ENCODE measurements at regions not wholly inside any gene's neighbourhood (a gene's known extent, or its start where the extent isn't known, plus 50 kb on each side); places are given as distances from the start of the nearest gene placed in this dataset.

DNA sequence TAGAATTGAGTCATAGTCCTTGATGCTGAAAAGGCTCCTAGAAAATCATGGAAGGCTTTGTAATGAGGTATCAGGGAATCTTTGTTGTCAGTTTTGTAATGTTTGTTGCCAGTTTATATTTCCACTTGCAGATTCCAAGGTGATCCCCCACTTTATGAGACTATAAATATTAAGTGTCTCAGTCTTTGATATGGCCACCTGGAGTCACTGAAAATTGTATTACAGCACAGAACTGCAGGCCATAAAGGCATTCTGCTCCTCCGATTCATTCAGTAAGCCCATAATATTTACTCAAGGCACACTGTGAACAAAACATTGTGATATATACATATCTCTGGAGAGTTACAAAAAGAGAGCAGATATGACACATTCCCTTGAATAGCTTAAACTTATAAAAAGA is 457.8 kb upstream of the ZNF385D start:
- no peak overlapping the region for H3K4me3 ChIP-seq (ENCODE audit: low read depth, low read length)

DNA sequence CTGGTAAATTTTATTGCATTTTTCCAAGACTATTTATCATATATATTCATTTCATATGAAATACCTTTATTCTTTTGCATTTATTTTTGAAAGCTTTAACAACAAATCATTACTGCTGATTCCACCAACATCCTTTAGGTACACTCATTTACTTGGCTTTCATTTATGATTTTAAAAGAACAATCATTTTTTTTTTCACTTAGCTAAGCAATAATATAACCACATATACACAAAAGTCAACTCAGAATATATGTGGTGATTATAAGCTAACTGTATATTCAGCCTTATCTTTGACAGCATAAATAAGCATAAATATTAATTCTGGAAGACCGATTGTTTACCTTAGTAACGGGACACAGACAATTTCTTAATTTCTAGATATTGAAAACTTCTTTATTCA is 458.6 kb upstream of the ZNF385D start:
- no peak overlapping the region for H3K4me3 ChIP-seq (ENCODE audit: low read depth, low read length)

DNA sequence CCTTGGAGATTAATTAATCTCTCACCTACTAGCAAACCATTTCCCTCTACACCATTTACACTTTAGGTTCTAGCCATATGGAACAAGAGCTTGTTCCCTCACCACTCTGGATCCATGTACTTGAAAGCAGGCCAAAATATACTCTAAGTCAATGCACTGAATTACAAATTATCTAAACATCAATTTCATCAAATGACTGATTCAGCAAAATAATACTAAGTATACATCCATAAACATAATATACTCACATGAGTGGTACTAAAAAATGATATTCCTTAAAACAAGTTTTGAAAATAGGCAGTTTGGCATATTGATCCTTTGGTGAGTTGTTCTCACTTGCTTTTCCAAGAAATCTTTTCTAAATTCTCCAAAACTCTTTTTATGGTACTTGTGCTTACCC is 459.7 kb upstream of the ZNF385D start:
- H3K4me3 ChIP-seq (ENCODE audit: low read depth, low read length) = no peak overlapping the region

DNA sequence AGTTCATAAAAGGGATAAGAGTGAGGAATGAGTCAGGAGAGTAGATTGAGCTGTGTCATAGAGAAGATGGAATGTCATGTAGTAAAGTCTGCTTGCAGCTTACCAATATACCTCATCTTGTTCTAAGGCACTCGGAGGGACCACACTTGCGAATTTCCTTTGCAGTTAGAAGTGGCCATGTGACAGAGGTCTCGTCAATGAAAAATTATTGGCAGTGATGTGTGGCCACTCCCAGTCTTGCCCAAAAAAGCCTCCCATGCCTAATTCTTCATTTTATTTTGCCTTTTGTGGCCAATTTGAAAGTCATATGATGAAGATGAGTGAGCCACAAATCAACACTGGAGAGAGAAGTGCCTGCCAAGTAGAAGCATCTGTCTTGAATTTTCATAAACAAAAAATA is 465.6 kb upstream of the ZNF385D start:
- no peak overlapping the region for H3K4me3 ChIP-seq (ENCODE audit: low read depth, low read length)

DNA sequence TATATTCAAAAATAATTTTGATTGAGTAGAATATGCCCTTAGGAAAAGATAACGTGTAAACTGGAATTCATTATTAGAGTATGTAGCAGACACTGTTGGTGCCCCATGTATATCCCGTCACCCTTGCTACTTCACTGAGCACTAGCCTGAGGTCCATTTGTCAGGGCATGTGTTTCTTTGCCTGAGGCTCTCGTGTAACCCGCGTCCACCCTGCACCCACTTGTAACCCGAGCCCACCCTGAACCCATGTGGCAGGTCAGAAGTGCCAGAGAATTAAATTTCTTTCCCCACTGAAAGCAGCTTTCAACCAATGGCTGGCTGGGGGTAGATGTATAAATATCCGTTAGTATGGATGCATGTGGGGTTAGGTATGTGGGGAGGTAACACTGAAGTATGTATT is 474.2 kb upstream of the ZNF385D start:
- H3K4me3 ChIP-seq (ENCODE audit: low read depth, low read length) = no peak overlapping the region

DNA sequence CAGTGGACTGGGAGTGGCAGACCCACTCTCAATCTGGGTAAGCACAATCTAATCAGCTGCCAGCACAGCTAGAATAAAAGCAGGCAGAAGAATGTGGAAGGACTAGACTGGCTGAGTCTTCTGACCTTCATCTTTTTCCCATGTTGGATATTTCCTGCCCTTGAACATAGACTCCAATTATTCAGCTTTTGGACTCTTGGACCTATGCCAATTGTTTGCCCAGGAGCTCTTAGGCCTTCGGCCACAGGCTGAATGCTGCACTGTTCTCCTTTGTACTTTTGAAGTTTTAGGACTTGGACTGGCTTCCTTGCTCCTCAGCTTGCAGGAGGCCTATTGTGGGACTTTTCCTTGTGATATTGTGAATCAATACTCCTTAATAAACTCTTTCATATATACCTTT is 477.7 kb upstream of the ZNF385D start:
- H3K4me3 ChIP-seq (ENCODE audit: low read depth, low read length) = no peak overlapping the region

DNA sequence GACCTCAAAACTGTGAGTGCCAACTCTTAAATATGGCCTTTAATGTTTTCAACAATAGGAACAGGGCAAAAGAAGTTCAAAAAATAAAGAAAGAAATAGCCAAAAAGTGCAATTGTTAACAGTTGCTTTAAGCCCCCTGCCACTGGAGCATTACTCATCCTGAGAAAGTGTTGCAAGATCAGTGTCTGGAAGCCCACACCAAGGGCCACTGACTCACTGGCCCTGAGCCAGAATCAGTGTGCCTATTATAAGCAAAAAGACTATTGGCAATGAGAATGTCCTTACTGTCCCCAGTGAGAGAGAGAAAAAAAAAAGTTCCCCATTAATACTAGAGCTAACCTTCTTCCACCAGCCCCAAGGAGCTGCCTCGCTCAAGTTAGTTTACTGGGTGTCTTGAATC is 480.1 kb upstream of the ZNF385D start:
- no peak overlapping the region for H3K4me3 ChIP-seq (ENCODE audit: low read depth, low read length)

DNA sequence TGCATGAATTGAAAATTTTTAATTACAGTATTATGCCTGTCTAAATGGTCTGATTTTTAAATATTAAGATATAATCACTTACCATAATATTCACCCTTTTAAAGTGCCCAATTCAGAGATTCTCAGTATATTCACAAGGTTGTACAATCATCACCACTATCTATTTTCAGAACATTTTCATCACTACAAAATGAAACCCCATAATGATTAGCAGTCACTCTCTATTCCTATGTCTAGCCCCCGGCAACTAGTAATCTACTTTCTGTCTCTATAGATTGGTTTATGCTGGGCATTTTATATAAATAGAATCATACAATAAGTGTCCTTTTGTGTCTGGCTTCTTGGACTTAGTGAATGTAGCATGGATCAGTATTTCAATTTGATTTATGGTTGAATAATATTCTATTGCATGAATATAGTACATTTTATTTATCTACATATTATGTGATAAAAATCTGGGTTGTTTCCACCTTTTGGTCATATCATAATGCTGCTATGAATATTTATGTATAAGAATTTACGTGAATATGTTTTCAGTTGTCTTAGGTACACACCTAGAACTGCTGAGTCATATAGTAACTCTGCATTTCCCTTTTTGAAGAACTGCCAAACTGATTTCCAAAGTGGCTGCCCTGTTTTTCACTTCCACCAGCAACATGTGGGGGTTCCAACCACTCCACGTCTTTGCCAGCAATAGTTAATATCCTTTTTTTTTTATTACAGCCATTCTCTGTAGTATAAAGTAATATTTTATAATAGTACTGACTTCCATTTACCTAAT is 485.7 kb upstream of the ZNF385D start:
- H3K4me3 ChIP-seq (ENCODE audit: low read depth, low read length) = no peak overlapping the region

DNA sequence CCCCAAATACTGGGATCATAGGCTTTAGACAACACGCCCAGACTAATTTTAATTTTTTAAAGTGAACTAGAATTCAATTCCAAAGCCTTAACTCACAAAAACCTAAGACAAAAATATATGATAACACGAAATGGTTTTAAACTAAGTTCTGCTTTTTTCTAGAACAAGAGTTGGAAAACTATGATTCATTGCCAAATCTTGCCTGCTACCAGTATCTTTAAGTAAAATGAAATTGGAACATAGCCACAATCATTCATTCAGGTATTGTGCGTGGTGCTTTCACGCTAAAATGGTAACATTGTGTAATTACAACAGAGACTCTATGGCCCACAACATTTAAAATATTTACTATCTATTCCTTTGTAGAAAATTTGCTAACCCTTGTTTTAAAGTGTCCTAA is 488.0 kb upstream of the ZNF385D start:
- no peak overlapping the region for H3K4me3 ChIP-seq (ENCODE audit: low read depth, low read length)

DNA sequence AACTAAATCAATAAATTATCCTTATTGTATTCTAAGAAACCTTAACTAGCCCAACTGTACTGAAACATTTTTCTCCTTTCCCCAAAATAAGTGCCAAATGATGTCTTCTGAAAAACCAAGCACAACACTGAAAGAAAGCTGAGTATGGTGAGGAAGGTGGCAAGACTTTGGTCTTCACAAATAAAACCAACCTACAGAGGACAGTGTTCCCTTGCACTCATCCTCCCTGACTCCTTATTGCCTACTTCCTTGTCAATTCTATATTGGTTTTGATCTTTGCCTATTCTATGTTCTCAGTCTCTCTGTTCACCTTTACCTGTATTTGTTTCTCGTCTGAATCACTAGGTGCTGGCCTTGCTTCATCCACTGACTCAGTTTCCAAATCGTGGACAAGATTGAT is 490.1 kb upstream of the ZNF385D start:
- no peak overlapping the region for H3K4me3 ChIP-seq (ENCODE audit: low read depth, low read length)

DNA sequence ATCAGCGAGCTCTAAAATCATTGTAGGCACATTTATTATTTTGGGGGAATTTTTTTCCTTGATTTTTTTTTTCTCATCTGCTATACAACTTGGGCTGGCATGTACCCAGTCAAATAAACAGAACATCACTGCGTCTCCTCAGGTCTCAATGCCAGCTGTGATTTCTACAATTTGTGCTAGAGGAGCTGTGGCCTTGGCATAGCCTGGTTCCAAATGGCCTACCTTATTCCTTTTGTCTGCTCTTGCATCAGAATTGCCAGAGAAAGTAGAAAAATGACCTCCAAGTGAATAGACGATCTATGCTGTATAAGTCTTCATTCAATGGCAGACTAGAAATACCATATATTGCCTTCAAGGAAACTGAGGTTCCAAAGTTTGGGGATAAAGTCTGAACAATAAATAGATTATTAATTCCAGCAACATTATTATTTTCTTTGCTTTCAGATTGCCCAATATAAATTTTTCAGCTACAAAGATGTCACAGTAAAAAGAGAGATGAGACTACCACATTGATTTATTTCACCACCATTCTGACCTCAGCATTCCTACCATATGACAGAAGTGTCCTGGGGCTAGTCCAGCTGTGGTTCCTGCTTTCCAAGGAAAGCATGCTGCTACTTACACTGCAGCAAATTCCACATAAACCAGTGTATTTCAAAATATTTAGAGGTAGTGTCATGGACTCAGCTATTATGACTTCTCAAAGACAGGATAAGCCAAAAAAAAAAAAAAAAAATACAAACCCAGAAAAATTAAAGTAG is 493.9 kb upstream of the ZNF385D start:
- no peak overlapping the region for H3K4me3 ChIP-seq (ENCODE audit: low read depth, low read length)

DNA sequence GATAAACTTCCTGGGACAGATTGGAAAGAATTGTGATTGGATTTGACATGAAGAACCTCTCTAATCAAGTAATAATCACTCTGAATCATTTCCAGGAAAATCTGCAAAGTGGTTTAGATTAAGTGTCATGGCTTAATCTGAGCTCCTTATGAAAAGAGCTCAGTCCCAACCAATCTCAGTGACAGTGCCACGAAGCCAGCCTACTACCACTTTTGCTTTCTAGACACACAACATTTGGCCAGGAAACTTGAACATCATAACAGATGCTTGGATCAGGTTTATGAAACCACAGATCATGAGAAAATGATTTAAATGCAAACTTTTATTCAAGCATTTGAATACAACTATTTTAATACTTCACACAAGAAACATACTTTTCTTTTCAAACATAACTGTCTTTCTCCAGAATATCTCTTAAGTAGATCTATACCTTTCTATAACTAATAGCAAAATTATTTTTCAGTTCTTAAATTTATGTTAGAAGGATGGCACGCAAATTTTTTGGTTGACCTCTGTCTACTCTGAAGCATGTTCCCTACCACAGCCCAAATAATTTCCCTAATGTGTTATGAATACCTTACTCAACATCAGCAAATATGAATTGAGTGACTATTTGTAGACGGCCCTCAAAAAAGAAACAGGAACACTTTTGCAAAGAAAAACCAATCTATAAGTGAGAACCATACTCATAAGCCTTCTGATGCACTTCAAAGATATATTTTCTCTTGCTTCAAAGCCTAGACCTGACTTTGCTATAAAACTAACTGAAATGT is 495.0 kb upstream of the ZNF385D start:
- no peak overlapping the region for H3K4me3 ChIP-seq (ENCODE audit: low read depth, low read length)

DNA sequence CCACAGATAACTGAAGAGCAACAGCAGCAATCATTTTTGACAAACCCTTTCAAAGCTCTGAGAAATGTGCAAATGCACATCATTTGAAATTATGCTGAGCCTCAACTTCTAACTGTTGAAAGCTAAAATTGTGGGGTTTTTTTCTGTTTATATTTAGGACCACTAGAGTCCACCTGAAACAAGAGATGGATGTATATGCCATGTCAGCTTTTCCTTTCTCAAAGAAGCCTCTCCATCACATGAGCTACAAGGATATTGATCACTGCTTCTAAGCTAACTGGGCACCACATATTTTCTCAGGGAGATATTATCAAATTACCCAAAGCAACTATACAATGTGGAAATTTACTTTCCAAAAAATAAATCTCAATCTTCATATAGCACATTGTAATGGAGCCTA is 498.6 kb upstream of the ZNF385D start:
- H3K4me3 ChIP-seq (ENCODE audit: low read depth, low read length) = no peak overlapping the region

DNA sequence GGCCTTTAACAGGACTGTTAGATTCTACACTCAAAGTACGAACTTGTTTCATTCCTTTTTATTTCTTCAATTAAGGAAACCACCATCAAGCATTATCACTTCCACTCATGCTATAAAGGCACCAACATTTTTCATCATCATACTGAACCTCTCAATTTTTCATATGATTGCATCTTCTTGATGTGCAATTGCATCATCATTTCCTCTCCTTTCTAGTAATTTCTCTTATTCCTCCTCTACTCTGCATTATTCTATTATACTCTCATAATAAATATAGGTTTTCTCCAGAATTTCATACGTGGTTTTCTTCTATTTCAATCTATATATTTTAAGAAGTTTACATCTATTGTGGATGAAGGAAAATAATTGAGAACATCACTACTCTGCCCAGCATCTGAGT is 506.2 kb upstream of the ZNF385D start:
- H3K4me3 ChIP-seq (ENCODE audit: low read depth, low read length) = no peak overlapping the region

DNA sequence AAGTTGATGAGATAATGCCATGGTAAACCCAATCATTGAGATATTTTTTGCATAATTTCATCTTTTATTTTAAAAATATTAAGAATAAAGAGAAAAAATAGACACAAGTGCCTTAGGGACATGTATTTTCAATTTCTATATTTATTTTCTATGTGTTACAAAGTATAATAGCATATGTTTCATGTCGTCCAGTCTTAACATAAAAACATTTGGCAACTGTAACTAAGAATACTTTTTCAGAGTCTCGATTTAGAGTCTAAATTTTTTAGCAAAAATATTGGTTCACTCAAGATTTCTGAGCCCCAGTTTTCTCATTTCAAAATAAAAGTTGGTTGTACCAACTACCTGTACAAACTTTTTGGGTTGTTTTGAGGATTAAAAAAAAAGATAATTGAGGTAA is 511.4 kb upstream of the ZNF385D start:
- H3K4me3 ChIP-seq (ENCODE audit: low read depth, low read length) = no peak overlapping the region

DNA sequence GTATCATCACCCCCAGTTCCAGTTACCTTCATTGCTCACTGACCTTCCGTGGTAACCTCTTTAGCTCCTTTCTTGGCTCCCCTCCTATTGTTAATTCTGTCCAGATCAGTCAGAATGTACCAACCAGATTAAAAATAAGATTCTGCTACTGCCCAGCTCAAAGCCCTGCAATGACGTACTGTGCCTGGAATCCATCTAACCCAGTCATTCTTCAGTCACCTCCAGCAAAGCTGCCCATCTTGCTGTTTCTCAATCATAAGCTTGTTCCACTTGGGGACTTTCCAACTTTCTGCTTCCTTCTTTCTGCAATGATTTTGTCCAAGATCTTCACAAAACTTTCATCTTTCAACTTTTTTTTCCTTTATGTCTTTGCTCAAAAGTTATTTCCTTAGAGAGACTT is 512.0 kb upstream of the ZNF385D start:
- H3K4me3 ChIP-seq (ENCODE audit: low read depth, low read length) = no peak overlapping the region

DNA sequence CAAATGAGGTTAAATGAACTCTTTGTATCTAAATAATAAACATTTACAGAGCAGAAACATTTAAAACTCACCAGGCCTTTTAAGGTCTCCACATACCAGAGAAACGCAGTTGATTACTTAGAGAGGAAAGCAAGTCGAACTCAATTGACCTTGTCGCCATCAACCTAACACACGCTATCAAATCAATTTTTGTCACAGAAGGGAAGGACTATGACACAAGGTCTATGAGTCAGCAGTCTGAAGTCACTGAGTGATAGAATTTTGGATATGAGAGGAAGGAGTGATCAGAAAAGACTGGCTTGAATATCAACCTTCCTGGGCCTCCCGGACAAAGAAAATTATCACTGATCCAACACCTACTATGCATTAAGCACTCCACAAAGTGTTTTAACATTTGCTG is 514.4 kb upstream of the ZNF385D start:
- H3K4me3 ChIP-seq (ENCODE audit: low read depth, low read length) = no peak overlapping the region

DNA sequence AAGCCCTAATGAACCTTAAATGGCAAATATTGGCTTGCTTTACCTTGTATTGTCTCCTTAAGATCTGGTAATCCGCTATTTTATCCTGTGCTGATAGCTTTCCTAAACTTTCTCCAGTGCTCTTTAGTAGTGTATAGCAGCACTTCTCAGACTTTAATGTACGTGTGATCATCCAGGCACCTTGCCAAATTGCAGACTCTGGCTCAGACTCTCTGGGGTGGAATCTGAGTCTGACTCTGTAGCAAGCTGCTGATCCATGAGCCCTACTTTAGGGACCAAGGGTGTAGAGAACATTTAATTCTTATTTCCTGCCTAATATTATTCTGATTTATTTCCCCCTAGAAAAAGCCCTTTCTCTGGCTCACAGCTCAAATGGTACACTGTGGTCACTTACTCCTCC is 518.8 kb upstream of the ZNF385D start:
- H3K4me3 ChIP-seq (ENCODE audit: low read depth, low read length) = no peak overlapping the region

DNA sequence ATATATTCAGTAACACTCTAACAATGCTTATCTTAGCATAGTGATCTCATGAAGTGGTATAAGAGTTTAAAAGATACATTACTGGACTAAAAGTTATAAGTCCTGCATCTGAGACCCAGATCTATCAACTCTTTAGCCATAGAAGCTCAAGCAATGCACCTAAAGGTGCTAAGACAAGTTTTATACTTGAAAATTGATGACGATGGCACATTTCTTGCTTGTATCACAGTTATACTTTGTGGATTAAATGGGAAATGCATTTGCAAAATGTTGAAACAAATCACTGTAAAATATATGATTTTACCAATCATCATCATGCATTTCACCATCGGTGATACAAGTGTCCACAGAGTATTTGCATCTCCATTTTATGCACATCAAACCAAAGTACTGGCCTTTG is 525.3 kb upstream of the ZNF385D start:
- H3K4me3 ChIP-seq (ENCODE audit: low read depth, low read length) = no peak overlapping the region

DNA sequence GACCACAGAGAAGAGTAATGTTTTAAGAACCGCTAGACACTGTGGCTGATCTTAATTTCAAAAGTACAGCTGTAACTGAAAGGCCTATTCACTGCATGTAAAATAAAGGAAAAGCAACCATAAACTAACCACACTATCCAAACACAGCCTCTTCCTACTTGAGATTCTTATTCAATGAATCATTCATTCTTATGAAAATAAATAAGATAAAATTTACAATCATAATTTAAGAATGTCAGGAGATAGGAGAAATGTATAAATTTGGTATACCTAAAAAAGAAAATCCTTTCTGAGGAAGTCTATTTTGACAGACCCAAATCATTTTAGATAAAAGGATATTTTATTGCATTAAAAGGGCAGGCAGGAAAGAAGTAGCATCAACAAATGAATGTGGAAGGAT is 533.5 kb upstream of the ZNF385D start:
- H3K4me3 ChIP-seq (ENCODE audit: low read depth, low read length) = no peak overlapping the region

DNA sequence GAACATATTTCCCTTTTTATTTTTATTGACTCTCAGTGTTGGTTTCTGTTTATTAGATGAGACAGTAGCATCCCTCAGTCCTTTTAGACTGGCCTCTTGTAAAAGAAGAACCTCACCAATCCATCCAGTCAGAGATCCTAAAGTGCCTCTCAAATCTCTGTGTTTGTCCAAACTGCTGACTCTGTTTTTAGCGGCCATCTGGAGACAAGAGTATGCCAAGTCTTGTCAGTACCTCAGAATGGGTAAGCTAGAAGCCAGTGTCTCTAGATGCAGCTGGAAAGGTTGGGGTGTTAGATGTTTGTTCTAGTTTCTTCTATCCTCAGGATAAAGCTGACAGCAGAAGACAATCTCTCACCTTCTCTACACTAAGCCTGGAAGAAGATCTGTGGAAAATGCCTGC is 537.7 kb upstream of the ZNF385D start:
- H3K4me3 ChIP-seq (ENCODE audit: low read depth, low read length) = no peak overlapping the region

DNA sequence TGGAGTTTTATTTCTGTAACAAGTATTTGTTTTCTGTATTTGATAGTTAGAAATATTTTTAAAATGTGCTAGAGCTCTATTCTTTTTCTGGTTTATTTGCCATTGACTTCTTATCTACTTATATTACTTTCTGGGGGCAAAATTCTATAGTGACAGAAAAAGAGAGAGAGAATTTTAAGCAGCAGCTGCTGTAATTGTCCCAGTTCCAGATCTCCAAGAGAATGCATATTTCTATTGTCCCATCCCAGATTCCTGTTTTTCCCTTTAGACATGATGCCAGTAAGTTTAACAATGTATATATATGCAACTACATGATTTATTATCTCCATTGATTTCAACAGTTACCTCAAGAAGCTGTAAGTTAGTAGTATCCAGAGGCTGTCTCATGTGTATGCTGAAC is 541.7 kb upstream of the ZNF385D start:
- H3K4me3 ChIP-seq (ENCODE audit: low read depth, low read length) = no peak overlapping the region

All from iPS-11a (cell line).